Skeletal muscle satellite cell (primary cell): ENCODE measurements at regions not wholly inside any gene's neighbourhood (a gene's known extent, or its start where the extent isn't known, plus 50 kb on each side); places are given as distances from the start of the nearest gene placed in this dataset.

Experiments used
- H3K27me3 ChIP-seq: 2 replicates; pipeline ENCODE4 v1.7.0; 2013; ENCODE audit warnings: low read length; ENCODE audit not compliant: control insufficient read depth, insufficient read depth
- H3K36me3 ChIP-seq: 2 replicates; pipeline ENCODE4 v1.7.0; 2013; ENCODE audit warnings: mild to moderate bottlenecking, control low read depth, low read length; ENCODE audit not compliant: insufficient read depth
- H3K4me1 ChIP-seq: 2 replicates; pipeline ENCODE4 v1.7.0; 2013; ENCODE audit warnings: low read length; ENCODE audit not compliant: control insufficient read depth, insufficient read depth
- H3K4me2 ChIP-seq: 2 replicates; pipeline ENCODE4 v1.7.0; 2013; ENCODE audit warnings: mild to moderate bottlenecking, low read length
- H3K4me3 ChIP-seq: 2 replicates; pipeline ENCODE4 v1.7.0; 2013; ENCODE audit warnings: low read length
- H3K9ac ChIP-seq: 2 replicates; pipeline ENCODE4 v1.7.0; 2013; ENCODE audit warnings: mild to moderate bottlenecking, low read depth, low read length, moderate library complexity
- H3K9me3 ChIP-seq: replicated peaks from 2 replicates; pipeline ENCODE4 v1.7.0; 2013; ENCODE audit warnings: mild to moderate bottlenecking, control low read depth, low read length

GRCh38 chr6:165807249-165807960 lies 144.4 kb upstream of the PDE10A start:
- H3K4me1 ChIP-seq: peaks cover 9% of the 10 kb centered on the region

GRCh38 chr6:165806126-165806810 lies 143.2 kb upstream of the PDE10A start:
- Histone ChIP-seq H3K36me3 (no peaks in the 10 kb centered on the region), H3K9ac (no peak overlapping the region), H3K4me1 (peaks cover 9% of the 10 kb centered on the region), H3K9me3 (peaks cover 8% of the 10 kb centered on the region), H3K4me2 (no peak overlapping the region), H3K4me3 (no peak overlapping the region), H3K27me3 (peaks cover 25% of the 10 kb centered on the region)

More at GRCh38 chr6:165807249-165807960, 144.4 kb upstream of the PDE10A start:
- Histone ChIP-seq H3K9ac (no peak overlapping the region), H3K4me2 (no peak overlapping the region), H3K9me3 (peaks cover 8% of the 10 kb centered on the region), H3K27me3 (peaks cover 25% of the 10 kb centered on the region), H3K4me3 (no peak overlapping the region), H3K36me3 (no peaks in the 10 kb centered on the region)

- H3K4me2 ChIP-seq: no peak overlapping the region
- peaks cover 8% of the 10 kb centered on the region for H3K9me3 ChIP-seq
- no peak overlapping the region for H3K4me3 ChIP-seq
- no peaks in the 10 kb centered on the region for H3K36me3 ChIP-seq
- no peak overlapping the region for H3K9ac ChIP-seq
- peaks cover 14% of the 10 kb centered on the region for H3K4me1 ChIP-seq
- peaks cover 25% of the 10 kb centered on the region for H3K27me3 ChIP-seq
Measured at GRCh38 chr6:165805636-165806035, 142.6 kb upstream of the PDE10A start.

GRCh38 chr6:165805067-165805555 lies 142.1 kb upstream of the PDE10A start:
- H3K4me3 ChIP-seq: peak overlapping the region; percentile 63
- H3K27me3 ChIP-seq: peaks cover 25% of the 10 kb centered on the region
- peaks cover 19% of the 10 kb centered on the region for H3K4me1 ChIP-seq
- peaks cover 8% of the 10 kb centered on the region for H3K9me3 ChIP-seq
- H3K9ac ChIP-seq: peak overlapping the region; percentile 61
- no peaks in the 10 kb centered on the region for H3K36me3 ChIP-seq
- H3K4me2 ChIP-seq: peak overlapping the region; percentile 80

- Histone ChIP-seq H3K4me3 (peak overlapping the region; percentile 63), H3K27me3 (peaks cover 24% of the 10 kb centered on the region), H3K4me2 (peak overlapping the region; percentile 80), H3K4me1 (peaks cover 25% of the 10 kb centered on the region), H3K36me3 (no peaks in the 10 kb centered on the region), H3K9me3 (peaks cover 6% of the 10 kb centered on the region), H3K9ac (peak overlapping the region; percentile 61)
Measured at GRCh38 chr6:165804331-165805066, 141.5 kb upstream of the PDE10A start.

- peak overlapping the region; percentile 72 for H3K9ac ChIP-seq
- no peaks in the 10 kb centered on the region for H3K36me3 ChIP-seq
- H3K9me3 ChIP-seq: no peaks in the 10 kb centered on the region
- peak overlapping the region; percentile 24 for H3K4me3 ChIP-seq
- peak overlapping the region; percentile 60 for H3K4me2 ChIP-seq
- peaks cover 32% of the 10 kb centered on the region for H3K4me1 ChIP-seq
- no peaks in the 10 kb centered on the region for H3K27me3 ChIP-seq
Measured at GRCh38 chr6:165800337-165800736, 137.3 kb upstream of the PDE10A start.

GRCh38 chr6:165799391-165800153 lies 136.5 kb upstream of the PDE10A start:
- H3K9ac ChIP-seq: peak overlapping the region; percentile 72
- H3K36me3 ChIP-seq: no peaks in the 10 kb centered on the region
- no peaks in the 10 kb centered on the region for H3K27me3 ChIP-seq
- no peaks in the 10 kb centered on the region for H3K9me3 ChIP-seq
- peak overlapping the region; percentile 60 for H3K4me2 ChIP-seq
- peaks cover 29% of the 10 kb centered on the region for H3K4me1 ChIP-seq
- H3K4me3 ChIP-seq: peak overlapping the region; percentile 24

- H3K4me3 ChIP-seq: no peak overlapping the region
- H3K9ac ChIP-seq: no peak overlapping the region
- no peaks in the 10 kb centered on the region for H3K27me3 ChIP-seq
- no peaks in the 10 kb centered on the region for H3K9me3 ChIP-seq
- peaks cover 25% of the 10 kb centered on the region for H3K4me1 ChIP-seq
- H3K36me3 ChIP-seq: no peaks in the 10 kb centered on the region
- no peak overlapping the region for H3K4me2 ChIP-seq
Measured at GRCh38 chr6:165798991-165799390, 135.9 kb upstream of the PDE10A start.

GRCh38 chr6:165794179-165794601 lies 131.1 kb upstream of the PDE10A start:
- Histone ChIP-seq H3K4me2 (no peak overlapping the region), H3K9ac (no peak overlapping the region), H3K9me3 (no peaks in the 10 kb centered on the region), H3K36me3 (no peaks in the 10 kb centered on the region), H3K27me3 (no peaks in the 10 kb centered on the region), H3K4me1 (peaks cover 3% of the 10 kb centered on the region), H3K4me3 (no peak overlapping the region)

- Histone ChIP-seq H3K4me3 (no peak overlapping the region), H3K4me2 (no peak overlapping the region), H3K9ac (no peak overlapping the region), H3K9me3 (no peaks in the 10 kb centered on the region), H3K4me1 (no peaks in the 10 kb centered on the region), H3K27me3 (no peaks in the 10 kb centered on the region), H3K36me3 (no peaks in the 10 kb centered on the region)
Measured at GRCh38 chr6:165793287-165793825, 130.3 kb upstream of the PDE10A start.
